Neuronal stem cell (in vitro differentiated cells): ENCODE measurements at regions not wholly inside any gene's neighbourhood (a gene's known extent, or its start where the extent isn't known, plus 50 kb on each side); places are given as distances from the start of the nearest gene placed in this dataset.

Experiments used
- DNase-seq: peaks from one replicate; pipeline ENCODE4 v3.0.0-alpha.2; 2013; ENCODE audit warnings: low spot score
- H2AFZ ChIP-seq: one replicate; pipeline ENCODE4 v1.6.1; 2013; ENCODE audit warnings: mild to moderate bottlenecking, low read length, inconsistent platforms
- H2AK5ac ChIP-seq: 2 replicates; pipeline ENCODE4 v1.6.1; 2013; ENCODE audit warnings: low read depth, mild to moderate bottlenecking, inconsistent platforms, low read length, moderate library complexity, mixed read lengths
- H2BK120ac ChIP-seq: 2 replicates; pipeline ENCODE4 v1.6.1; 2013; ENCODE audit warnings: low read depth, mild to moderate bottlenecking, inconsistent platforms, low read length, moderate library complexity, mixed read lengths
- H2BK12ac ChIP-seq: one replicate; pipeline ENCODE4 v1.6.1; 2013; ENCODE audit warnings: low read length, inconsistent platforms
- H2BK15ac ChIP-seq: 2 replicates; pipeline ENCODE4 v1.6.1; 2013; ENCODE audit warnings: mild to moderate bottlenecking, low read length, inconsistent platforms, mixed read lengths
- H2BK5ac ChIP-seq: one replicate; pipeline ENCODE4 v1.6.1; 2013; ENCODE audit warnings: inconsistent platforms, mild to moderate bottlenecking, low read length, moderate library complexity
- H3K14ac ChIP-seq: one replicate; pipeline ENCODE4 v1.6.1; 2013; ENCODE audit warnings: low read length, inconsistent platforms
- H3K18ac ChIP-seq: 2 replicates; pipeline ENCODE4 v1.6.1; 2013; ENCODE audit warnings: low read length, inconsistent platforms
- H3K23ac ChIP-seq: 2 replicates; pipeline ENCODE4 v1.6.1; 2013; ENCODE audit warnings: low read depth, mild to moderate bottlenecking, mixed read lengths, low read length, inconsistent platforms; ENCODE audit not compliant: poor library complexity
- H3K27ac ChIP-seq: replicated peaks from 3 replicates; pipeline ENCODE4 v1.5.1; 2013; ENCODE audit warnings: low read length, inconsistent platforms
- H3K27me3 ChIP-seq, 3 experiments: 2 replicates each; pipeline ENCODE4 v1.6.1; 2013; ENCODE audit warnings: low read length in 3 of 3, mild to moderate bottlenecking in 2 of 3, inconsistent platforms in 1 of 3, low read depth in 1 of 3, mixed read lengths in 1 of 3, moderate library complexity in 1 of 3; ENCODE audit not compliant: control insufficient read depth in 3 of 3, insufficient read depth in 3 of 3
- H3K36me3 ChIP-seq, 2 donors: replicated peaks in 1 of 2; 2 replicates each; pipeline ENCODE4 v1.6.1; 2013; ENCODE audit warnings: low read length in 2 of 2; ENCODE audit not compliant: control insufficient read depth in 2 of 2, insufficient read depth in 2 of 2
- H3K4ac ChIP-seq: 2 replicates; pipeline ENCODE4 v1.6.1; 2013; ENCODE audit warnings: inconsistent platforms, mild to moderate bottlenecking, low read length, moderate library complexity
- H3K4me1 ChIP-seq, 2 donors: 1 replicate in 1 of 2; 2 replicates in 1 of 2; pipeline ENCODE4 v1.6.1; 2013; ENCODE audit warnings: low read length in 2 of 2, low read depth in 1 of 2; ENCODE audit not compliant: control insufficient read depth in 2 of 2, insufficient read depth in 1 of 2
- H3K4me2 ChIP-seq: one replicate; pipeline ENCODE4 v1.6.1; 2013; ENCODE audit warnings: mild to moderate bottlenecking, low read length, inconsistent platforms; ENCODE audit not compliant: insufficient read depth, poor library complexity, severe bottlenecking
- H3K4me3 ChIP-seq, 2 donors: 2 replicates each; pipeline ENCODE4 v1.5.1; 2013; ENCODE audit warnings: low read length in 2 of 2, mild to moderate bottlenecking in 2 of 2, inconsistent platforms in 1 of 2, moderate library complexity in 1 of 2
- H3K79me1 ChIP-seq: one replicate; pipeline ENCODE4 v1.6.1; 2013; ENCODE audit warnings: low read depth, mild to moderate bottlenecking, inconsistent platforms, low read length, moderate library complexity
- H3K9ac ChIP-seq: one replicate; pipeline ENCODE4 v1.6.1; 2013; ENCODE audit warnings: mild to moderate bottlenecking, low read depth, low read length, inconsistent platforms; ENCODE audit not compliant: poor library complexity
- H3K9me3 ChIP-seq, 2 donors: replicated peaks in 1 of 2; 2 replicates each; pipeline versions ENCODE3 to v1.6.1; 2013; ENCODE audit warnings: low read length in 2 of 2, mild to moderate bottlenecking in 2 of 2, inconsistent platforms in 1 of 2, low read depth in 1 of 2, mixed read lengths in 1 of 2, moderate library complexity in 1 of 2; ENCODE audit not compliant: control insufficient read depth in 2 of 2, insufficient read depth in 1 of 2
- H4K8ac ChIP-seq: one replicate; pipeline ENCODE4 v1.6.1; 2013; ENCODE audit warnings: low read depth, mild to moderate bottlenecking, inconsistent platforms, low read length, moderate library complexity
- H4K91ac ChIP-seq: one replicate; pipeline ENCODE4 v1.6.1; 2013; ENCODE audit warnings: low read length, low read depth, mild to moderate bottlenecking, inconsistent platforms; ENCODE audit not compliant: poor library complexity
- WGBS, 2 donors: extraction: QIAGEN DNeasy Blood & Tissue Kit; methylation state at CpG; one replicate each; pipeline ENCODE4 v1.1.7; 2013; ENCODE audit warnings: missing lambda C conversion rate in 2 of 2, mixed read lengths in 1 of 2; ENCODE audit not compliant: insufficient read length in 2 of 2, insufficient replicate concordance in 1 of 2; ENCODE audit errors: extremely low coverage in 2 of 2; 5-methylcytosine and 5-hydroxymethylcytosine counted together

DNA sequence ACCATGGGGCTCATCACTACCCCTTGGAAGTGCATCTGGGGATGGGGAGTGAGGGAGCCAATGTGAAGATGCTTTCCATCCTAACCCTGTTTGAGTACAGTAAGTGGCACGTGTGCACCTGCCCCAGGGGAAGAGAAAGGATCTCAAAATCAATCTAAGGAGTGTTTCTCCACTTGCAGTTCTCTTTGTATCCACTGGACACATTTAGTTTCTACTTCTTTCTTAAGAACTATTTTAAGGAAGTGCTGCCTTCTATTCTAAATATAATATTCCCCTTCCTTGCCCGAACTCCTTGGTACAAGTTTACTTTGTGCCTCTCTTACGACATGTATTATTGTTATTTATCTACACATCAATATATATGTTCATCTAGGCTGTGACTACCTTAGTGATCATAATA lies 73.8 kb downstream of the TTC6 start:
- no peak overlapping the region for H2AK5ac ChIP-seq
- no peak overlapping the region for H4K91ac ChIP-seq
- WGBS, 2 donors = no CpG with 5 or more reads among the region's 3 CpGs
- no peak overlapping the region for H3K23ac ChIP-seq
- H3K79me1 ChIP-seq = no peaks in the 10 kb centered on the region
- H2AFZ ChIP-seq = no peak overlapping the region
- no peak overlapping the region for H3K4me3 ChIP-seq
- H3K27ac ChIP-seq = no peak overlapping the region
- H3K9me3 ChIP-seq = no peaks in the 10 kb centered on the region
- no peaks in the 10 kb centered on the region for H3K36me3 ChIP-seq
- H3K4me2 ChIP-seq = no peak overlapping the region
- H2BK12ac ChIP-seq = no peak overlapping the region
- no peak for DNase-seq
- no peak overlapping the region for H3K18ac ChIP-seq
- no peaks in the 10 kb centered on the region for H3K4me1 ChIP-seq
- no peaks in the 10 kb centered on the region for H3K27me3 ChIP-seq
- no peak overlapping the region for H3K9ac ChIP-seq
- H3K4ac ChIP-seq = no peak overlapping the region
- no peak overlapping the region for H4K8ac ChIP-seq
- H3K14ac ChIP-seq = no peak overlapping the region
- no peak overlapping the region for H2BK5ac ChIP-seq
- no peak overlapping the region for H2BK120ac ChIP-seq
- no peak overlapping the region for H2BK15ac ChIP-seq

- H3K23ac ChIP-seq = no peak overlapping the region
- no peak overlapping the region for H3K4ac ChIP-seq
- no peak overlapping the region for H3K18ac ChIP-seq
- WGBS, 2 donors = no CpG with 5 or more reads among the region's 1 CpG
- no peak overlapping the region for H2AFZ ChIP-seq
- no peaks in the 10 kb centered on the region for H3K27me3 ChIP-seq
- H4K8ac ChIP-seq = no peak overlapping the region
- no peaks in the 10 kb centered on the region for H3K9me3 ChIP-seq
- no peak overlapping the region for H3K27ac ChIP-seq
- no peaks in the 10 kb centered on the region for H3K79me1 ChIP-seq
- no peak overlapping the region for H3K14ac ChIP-seq
- H2BK15ac ChIP-seq = no peak overlapping the region
- H2BK5ac ChIP-seq = no peak overlapping the region
- no peak for DNase-seq
- H2AK5ac ChIP-seq = no peak overlapping the region
- H2BK12ac ChIP-seq = no peak overlapping the region
- no peak overlapping the region for H3K4me3 ChIP-seq
- no peak overlapping the region for H2BK120ac ChIP-seq
- no peaks in the 10 kb centered on the region for H3K36me3 ChIP-seq
- H3K4me1 ChIP-seq = no peaks in the 10 kb centered on the region
- H4K91ac ChIP-seq = no peak overlapping the region
- no peak overlapping the region for H3K4me2 ChIP-seq
- no peak overlapping the region for H3K9ac ChIP-seq
Measured at GRCh38 chr14:37673439-37673838, 78.0 kb downstream of the TTC6 start.

- no peak overlapping the region for H2BK12ac ChIP-seq
- H3K4me3 ChIP-seq = no peak overlapping the region
- no peaks in the 10 kb centered on the region for H3K27me3 ChIP-seq
- no peaks in the 10 kb centered on the region for H3K4me1 ChIP-seq
- WGBS, 2 donors = no CpG with 5 or more reads among the region's 3 CpGs
- no peak overlapping the region for H3K4me2 ChIP-seq
- no peak overlapping the region for H2BK120ac ChIP-seq
- no peaks in the 10 kb centered on the region for H3K9me3 ChIP-seq
- no peak for DNase-seq
- H4K8ac ChIP-seq = no peak overlapping the region
- H3K14ac ChIP-seq = no peak overlapping the region
- H2BK5ac ChIP-seq = no peak overlapping the region
- H4K91ac ChIP-seq = no peak overlapping the region
- no peak overlapping the region for H3K27ac ChIP-seq
- no peak overlapping the region for H2AFZ ChIP-seq
- no peak overlapping the region for H3K9ac ChIP-seq
- no peak overlapping the region for H3K4ac ChIP-seq
- H2BK15ac ChIP-seq = no peak overlapping the region
- H3K36me3 ChIP-seq = no peaks in the 10 kb centered on the region
- H2AK5ac ChIP-seq = no peak overlapping the region
- H3K79me1 ChIP-seq = no peaks in the 10 kb centered on the region
- no peak overlapping the region for H3K18ac ChIP-seq
- H3K23ac ChIP-seq = no peak overlapping the region
Measured at GRCh38 chr14:37678916-37679315, 83.5 kb downstream of the TTC6 start.

DNA sequence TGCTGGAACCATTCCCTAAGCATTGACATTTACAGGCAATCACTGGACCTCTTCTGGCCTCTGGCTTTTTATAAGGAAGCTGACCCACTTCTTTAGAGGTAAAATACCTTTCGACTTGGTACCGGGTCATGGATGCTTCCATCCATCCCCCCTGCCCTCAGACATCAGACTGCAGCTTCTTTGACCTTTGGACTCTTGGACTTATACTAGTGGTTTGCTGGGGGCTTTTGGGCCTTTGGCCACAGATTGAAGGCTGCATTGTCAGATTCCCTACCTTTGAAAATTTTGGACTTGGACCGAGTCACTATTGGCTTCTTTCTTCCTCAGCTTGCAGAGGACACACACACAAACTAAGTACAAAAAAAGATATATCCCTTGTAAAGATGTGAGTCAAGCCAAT lies 86.1 kb downstream of the TTC6 start:
- no peak overlapping the region for H2BK5ac ChIP-seq
- H4K91ac ChIP-seq = no peak overlapping the region
- no CpG with 5 or more reads among the region's 3 CpGs for WGBS, 2 donors
- no peak overlapping the region for H2BK120ac ChIP-seq
- H3K9ac ChIP-seq = no peak overlapping the region
- DNase-seq = no peak
- H2BK15ac ChIP-seq = no peak overlapping the region
- no peak overlapping the region for H3K27ac ChIP-seq
- H3K14ac ChIP-seq = no peak overlapping the region
- H3K23ac ChIP-seq = no peak overlapping the region
- no peaks in the 10 kb centered on the region for H3K79me1 ChIP-seq
- no peak overlapping the region for H3K4me3 ChIP-seq
- H3K9me3 ChIP-seq = no peaks in the 10 kb centered on the region
- no peak overlapping the region for H2BK12ac ChIP-seq
- no peak overlapping the region for H3K4me2 ChIP-seq
- no peak overlapping the region for H3K4ac ChIP-seq
- H3K4me1 ChIP-seq = no peaks in the 10 kb centered on the region
- no peak overlapping the region for H4K8ac ChIP-seq
- no peak overlapping the region for H3K18ac ChIP-seq
- no peaks in the 10 kb centered on the region for H3K27me3 ChIP-seq
- no peaks in the 10 kb centered on the region for H3K36me3 ChIP-seq
- H2AFZ ChIP-seq = no peak overlapping the region
- no peak overlapping the region for H2AK5ac ChIP-seq
